NB4 (cell line): ENCODE measurements at regions not wholly inside any gene's neighbourhood (a gene's known extent, or its start where the extent isn't known, plus 50 kb on each side); places are given as distances from the start of the nearest gene placed in this dataset.

Experiments
- MYC ChIP-seq: IDR thresholded peaks from 2 replicates; pipeline ENCODE4 v1.6.1; 2011; ENCODE audit warnings: low read depth, low read length
- POLR2A ChIP-seq: IDR thresholded peaks from 2 replicates; pipeline ENCODE4 v1.6.1; 2011; ENCODE audit warnings: mild to moderate bottlenecking; ENCODE audit not compliant: insufficient read length; ENCODE audit errors: extremely low read depth
- TF ChIP-seq, protein P1 (sequence below): IDR thresholded peaks from one replicate; pipeline ENCODE4 v1.5.1; 2012; ENCODE audit warnings: low read depth, low read length
- TF ChIP-seq, protein P2 (sequence below): IDR thresholded peaks from 2 replicates; pipeline ENCODE4 v1.6.1; 2011; ENCODE audit warnings: low read depth, low read length

DNA sequence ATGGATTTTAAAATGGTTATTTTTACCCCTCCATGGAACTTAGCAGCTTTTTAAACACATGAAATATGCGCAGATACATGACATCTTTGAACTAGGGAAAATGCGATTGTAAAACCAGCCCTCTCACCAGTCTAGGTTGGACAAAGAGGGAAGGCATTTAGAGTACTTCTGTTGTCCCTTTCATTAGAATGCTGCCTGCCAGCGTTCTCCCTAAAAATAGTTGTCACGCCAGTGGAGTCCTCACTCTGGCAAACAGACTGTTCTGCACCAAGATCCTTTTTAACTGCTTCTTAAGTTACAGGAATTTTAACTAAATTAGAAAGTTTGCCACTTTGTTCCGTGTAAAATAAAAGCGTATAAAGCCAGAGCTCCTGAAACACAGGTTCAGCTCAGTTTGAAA lies 295.3 kb downstream of the VPS13C start:
- TF ChIP-seq, protein P1, sequence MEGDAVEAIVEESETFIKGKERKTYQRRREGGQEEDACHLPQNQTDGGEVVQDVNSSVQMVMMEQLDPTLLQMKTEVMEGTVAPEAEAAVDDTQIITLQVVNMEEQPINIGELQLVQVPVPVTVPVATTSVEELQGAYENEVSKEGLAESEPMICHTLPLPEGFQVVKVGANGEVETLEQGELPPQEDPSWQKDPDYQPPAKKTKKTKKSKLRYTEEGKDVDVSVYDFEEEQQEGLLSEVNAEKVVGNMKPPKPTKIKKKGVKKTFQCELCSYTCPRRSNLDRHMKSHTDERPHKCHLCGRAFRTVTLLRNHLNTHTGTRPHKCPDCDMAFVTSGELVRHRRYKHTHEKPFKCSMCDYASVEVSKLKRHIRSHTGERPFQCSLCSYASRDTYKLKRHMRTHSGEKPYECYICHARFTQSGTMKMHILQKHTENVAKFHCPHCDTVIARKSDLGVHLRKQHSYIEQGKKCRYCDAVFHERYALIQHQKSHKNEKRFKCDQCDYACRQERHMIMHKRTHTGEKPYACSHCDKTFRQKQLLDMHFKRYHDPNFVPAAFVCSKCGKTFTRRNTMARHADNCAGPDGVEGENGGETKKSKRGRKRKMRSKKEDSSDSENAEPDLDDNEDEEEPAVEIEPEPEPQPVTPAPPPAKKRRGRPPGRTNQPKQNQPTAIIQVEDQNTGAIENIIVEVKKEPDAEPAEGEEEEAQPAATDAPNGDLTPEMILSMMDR, result no peak
- no peak for TF ChIP-seq MYC
- no peak for TF ChIP-seq POLR2A
- TF ChIP-seq, protein P2, sequence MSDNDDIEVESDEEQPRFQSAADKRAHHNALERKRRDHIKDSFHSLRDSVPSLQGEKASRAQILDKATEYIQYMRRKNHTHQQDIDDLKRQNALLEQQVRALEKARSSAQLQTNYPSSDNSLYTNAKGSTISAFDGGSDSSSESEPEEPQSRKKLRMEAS, result no peak
